Left ventricle myocardium inferior (tissue), 1 donor: ENCODE measurements at regions not wholly inside any gene's neighbourhood (a gene's known extent, or its start where the extent isn't known, plus 50 kb on each side); places are given as distances from the start of the nearest gene placed in this dataset.

Experiments
- DNase-seq: peaks from one replicate; pipeline ENCODE4 v3.0.0-alpha.2; 2020
- H3K27ac ChIP-seq: fragments of 200-600 bp; replicated peaks from 2 replicates; pipeline ENCODE4 v1.8.0; 2021
- H3K27me3 ChIP-seq: fragments of 200-600 bp; 2 replicates; pipeline ENCODE4 v1.8.0; 2021; ENCODE audit warnings: low read depth
- H3K36me3 ChIP-seq: fragments of 200-600 bp; 2 replicates; pipeline ENCODE4 v1.8.0; 2021
- H3K4me1 ChIP-seq: fragments of 200-600 bp; 2 replicates; pipeline ENCODE4 v1.8.0; 2021
- H3K4me3 ChIP-seq: fragments of 200-600 bp; 2 replicates; pipeline ENCODE4 v1.8.0; 2021; ENCODE audit warnings: mild to moderate bottlenecking, moderate library complexity
- H3K9me3 ChIP-seq: fragments of 200-600 bp; replicated peaks from 2 replicates; pipeline ENCODE4 v1.8.0; 2021
- CTCF ChIP-seq: fragments of 200-600 bp; IDR thresholded peaks from 2 replicates; pipeline ENCODE4 v1.8.0; 2021; ENCODE audit warnings: antibody characterized with exemption, mild to moderate bottlenecking, borderline replicate concordance
- intact Hi-C: fragments of 100-400 bp; cut with micrococcal nuclease; formaldehyde crosslinking; loops from one replicate; pipeline ENCODE4 v1.11.0; 2022
- donor health status: DM: no; HTN: yes; CAD: no; lungs with severe emphysema.

GRCh38 chr12:74349925-74350324 is 187.7 kb upstream of the ATXN7L3B start:
- H3K36me3 ChIP-seq, result no peaks in the 10 kb centered on the region
- no peak for DNase-seq
- H3K4me1 ChIP-seq, result no peaks in the 10 kb centered on the region
- no peaks in the 10 kb centered on the region for H3K27me3 ChIP-seq
- no peak overlapping the region for H3K27ac ChIP-seq
- TF ChIP-seq CTCF, result no peak
- intact Hi-C loops, result no loop called here
- peaks cover 16% of the 10 kb centered on the region for H3K9me3 ChIP-seq
- H3K4me3 ChIP-seq, result no peak overlapping the region

GRCh38 chr12:74365178-74365964 is 172.3 kb upstream of the ATXN7L3B start:
- TF ChIP-seq CTCF, result no peak
- no peak for DNase-seq
- H3K9me3 ChIP-seq, result peaks cover 6% of the 10 kb centered on the region
- intact Hi-C loops, result no loop called here
- H3K36me3 ChIP-seq, result no peaks in the 10 kb centered on the region
- H3K27me3 ChIP-seq, result no peaks in the 10 kb centered on the region
- H3K27ac ChIP-seq, result no peak overlapping the region
- no peaks in the 10 kb centered on the region for H3K4me1 ChIP-seq
- no peak overlapping the region for H3K4me3 ChIP-seq

GRCh38 chr12:74370608-74371216 is 166.9 kb upstream of the ATXN7L3B start:
- no peak for DNase-seq
- Histone ChIP-seq H3K9me3 (no peaks in the 10 kb centered on the region), H3K4me1 (no peaks in the 10 kb centered on the region), H3K4me3 (no peak overlapping the region), H3K27me3 (no peaks in the 10 kb centered on the region), H3K36me3 (no peaks in the 10 kb centered on the region), H3K27ac (no peak overlapping the region)
- intact Hi-C loops, result no loop called here
- TF ChIP-seq CTCF, result no peak

- Histone ChIP-seq H3K27ac (no peak overlapping the region), H3K4me1 (no peaks in the 10 kb centered on the region), H3K9me3 (peaks cover 3% of the 10 kb centered on the region), H3K36me3 (no peaks in the 10 kb centered on the region), H3K27me3 (no peaks in the 10 kb centered on the region), H3K4me3 (no peak overlapping the region)
- TF ChIP-seq CTCF, result no peak
- intact Hi-C loops, result no loop called here
- DNase-seq, result no peak
Observed at GRCh38 chr12:74379114-74379513, 158.5 kb upstream of the ATXN7L3B start.

- no peaks in the 10 kb centered on the region for H3K27me3 ChIP-seq
- no peaks in the 10 kb centered on the region for H3K36me3 ChIP-seq
- intact Hi-C loops, result no loop called here
- H3K4me1 ChIP-seq, result no peaks in the 10 kb centered on the region
- peaks cover 22% of the 10 kb centered on the region for H3K9me3 ChIP-seq
- TF ChIP-seq CTCF, result no peak
- DNase-seq, result no peak
- H3K27ac ChIP-seq, result peak overlapping the region; percentile 34
- no peak overlapping the region for H3K4me3 ChIP-seq
Observed at GRCh38 chr12:74381958-74382357, 155.7 kb upstream of the ATXN7L3B start.
